ENCODE measurements at regions not wholly inside any gene's neighbourhood (a gene's known extent, or its start where the extent isn't known, plus 50 kb on each side); places are given as distances from the start of the nearest gene placed in this dataset.

GRCh38 chr7:13827716-13828115 is 161.8 kb downstream of the ETV1 start:
- TF ChIP-seq CTCF (conservative IDR thresholded peaks at IDR 0.05) = no peak
- no peak for TF ChIP-seq EZH2 (IDR thresholded peaks at IDR 0.05; ENCODE audit: low read depth)
- no TSS peak for BruUV-seq (replicated peaks)
- H3K27ac ChIP-seq = no peak overlapping the region
- H3K4me2 ChIP-seq = no peak overlapping the region
- H3K4me1 ChIP-seq (replicated peaks; ENCODE audit: insufficient read depth) = no peaks in the 10 kb centered on the region
- H3F3A ChIP-seq (ENCODE audit: insufficient read depth, low read depth) = no peaks in the 10 kb centered on the region
- H3K27me3 ChIP-seq (ENCODE audit: insufficient read depth, low read depth) = no peaks in the 10 kb centered on the region
- CTCF ChIA-PET = no interaction called here
- H4K20me1 ChIP-seq (ENCODE audit: insufficient read depth) = no peaks in the 10 kb centered on the region
- no peaks in the 10 kb centered on the region for H3K36me3 ChIP-seq (ENCODE audit: low read depth)
- H2AFZ ChIP-seq = no peak overlapping the region
- H3K4me3 ChIP-seq = no peak overlapping the region
- no peak for DNase-seq
- intact Hi-C loops (cut with micrococcal nuclease; ENCODE audit: unreplicated experiment) = no loop called here
- H3K9me2 ChIP-seq (ENCODE audit: insufficient read depth) = no peaks in the 10 kb centered on the region
- H3K9me3 ChIP-seq (ENCODE audit: insufficient read depth, low read depth) = no peaks in the 10 kb centered on the region; the same call in 1 of the 2 replicates
- POLR2A ChIA-PET (ENCODE audit: unreplicated experiment) = no interaction called here
- H3K79me2 ChIP-seq (ENCODE audit: low read depth) = no peaks in the 10 kb centered on the region

GRCh38 chr7:13829231-13829630 is 160.2 kb downstream of the ETV1 start:
- TF ChIP-seq CTCF (conservative IDR thresholded peaks at IDR 0.05) (no peak), EZH2 (IDR thresholded peaks at IDR 0.05; ENCODE audit: low read depth) (no peak)
- ChIA-PET CTCF (no interaction called here), POLR2A (ENCODE audit: unreplicated experiment) (no interaction called here)
- Histone ChIP-seq H3K36me3 (ENCODE audit: low read depth) (no peaks in the 10 kb centered on the region), H3K4me1 (replicated peaks; ENCODE audit: insufficient read depth) (no peaks in the 10 kb centered on the region), H4K20me1 (ENCODE audit: insufficient read depth) (no peaks in the 10 kb centered on the region), H3K79me2 (ENCODE audit: low read depth) (no peaks in the 10 kb centered on the region), H3K27ac (no peak overlapping the region), H3K27me3 (ENCODE audit: insufficient read depth, low read depth) (no peaks in the 10 kb centered on the region), H3K9me2 (ENCODE audit: insufficient read depth) (no peaks in the 10 kb centered on the region), H3K9me3 (ENCODE audit: insufficient read depth, low read depth) (no peaks in the 10 kb centered on the region; the same call in 1 of the 2 replicates), H3K4me2 (no peak overlapping the region), H3F3A (ENCODE audit: insufficient read depth, low read depth) (no peaks in the 10 kb centered on the region), H3K4me3 (no peak overlapping the region), H2AFZ (no peak overlapping the region)
- no peak for DNase-seq
- intact Hi-C loops (cut with micrococcal nuclease; ENCODE audit: unreplicated experiment) = no loop called here
- no TSS peak for BruUV-seq (replicated peaks)

GRCh38 chr7:13829914-13830900 is 159.3 kb downstream of the ETV1 start:
- H4K20me1 ChIP-seq (ENCODE audit: insufficient read depth) = no peaks in the 10 kb centered on the region
- no peaks in the 10 kb centered on the region for H3F3A ChIP-seq (ENCODE audit: insufficient read depth, low read depth)
- H3K36me3 ChIP-seq (ENCODE audit: low read depth) = no peaks in the 10 kb centered on the region
- H3K4me3 ChIP-seq = no peak overlapping the region
- no TSS peak for BruUV-seq (replicated peaks)
- H3K9me3 ChIP-seq (ENCODE audit: insufficient read depth, low read depth) = no peaks in the 10 kb centered on the region; the same call in 1 of the 2 replicates
- TF ChIP-seq EZH2 (IDR thresholded peaks at IDR 0.05; ENCODE audit: low read depth) = no peak
- TF ChIP-seq CTCF (conservative IDR thresholded peaks at IDR 0.05) = no peak
- no peaks in the 10 kb centered on the region for H3K79me2 ChIP-seq (ENCODE audit: low read depth)
- ChIA-PET CTCF (no interaction called here), POLR2A (ENCODE audit: unreplicated experiment) (no interaction called here)
- H2AFZ ChIP-seq = no peak overlapping the region
- H3K27ac ChIP-seq = no peak overlapping the region
- no peaks in the 10 kb centered on the region for H3K9me2 ChIP-seq (ENCODE audit: insufficient read depth)
- intact Hi-C loops (cut with micrococcal nuclease; ENCODE audit: unreplicated experiment) = no loop called here
- H3K4me2 ChIP-seq = no peak overlapping the region
- H3K27me3 ChIP-seq (ENCODE audit: insufficient read depth, low read depth) = no peaks in the 10 kb centered on the region
- no peak for DNase-seq
- no peaks in the 10 kb centered on the region for H3K4me1 ChIP-seq (replicated peaks; ENCODE audit: insufficient read depth)

All from PC-9 (cell line).